HuH-7 (cell line): ENCODE measurements at regions not wholly inside any gene's neighbourhood (a gene's known extent, or its start where the extent isn't known, plus 50 kb on each side); places are given as distances from the start of the nearest gene placed in this dataset.
"Not testable (repeated sequence)": the region's sequence is repeated elsewhere in the genome, so short reads cannot be mapped to it uniquely, and the experiment has no call there.

ENCODE experiments used
- DNase-seq: peaks from one replicate; pipeline ENCODE4 v3.0.0; 2011; ENCODE audit warnings: low spot score

GRCh38 chr13:46466074-46466473, 79.0 kb upstream of the RUBCNL start:
- DNase-seq: not testable (repeated sequence)

- DNase-seq: no peak
Observed at GRCh38 chr13:46463719-46464118, 76.7 kb upstream of the RUBCNL start.

DNA sequence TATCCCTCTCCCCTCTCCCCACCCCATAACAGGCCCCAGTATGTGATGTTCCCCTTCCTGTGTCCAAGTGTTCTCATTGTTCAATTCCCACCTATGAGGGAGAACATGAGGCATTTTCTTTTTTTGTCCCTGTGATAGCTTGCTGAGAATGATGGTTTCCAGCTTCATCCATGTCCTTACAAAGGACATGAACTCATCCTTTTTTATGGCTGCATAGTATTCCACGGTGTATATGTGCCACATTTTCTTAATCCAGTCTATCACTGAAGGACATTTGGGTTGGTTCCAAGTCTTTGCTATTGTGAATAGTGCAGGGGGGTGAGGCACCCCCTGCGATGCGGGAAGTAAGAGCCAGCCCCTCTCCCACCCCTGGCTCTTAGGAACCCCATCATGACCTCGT, 73.2 kb upstream of the RUBCNL start:
- DNase-seq: not testable (repeated sequence)

GRCh38 chr13:46457255-46457654, 70.2 kb upstream of the RUBCNL start:
- not testable (repeated sequence) for DNase-seq

DNA sequence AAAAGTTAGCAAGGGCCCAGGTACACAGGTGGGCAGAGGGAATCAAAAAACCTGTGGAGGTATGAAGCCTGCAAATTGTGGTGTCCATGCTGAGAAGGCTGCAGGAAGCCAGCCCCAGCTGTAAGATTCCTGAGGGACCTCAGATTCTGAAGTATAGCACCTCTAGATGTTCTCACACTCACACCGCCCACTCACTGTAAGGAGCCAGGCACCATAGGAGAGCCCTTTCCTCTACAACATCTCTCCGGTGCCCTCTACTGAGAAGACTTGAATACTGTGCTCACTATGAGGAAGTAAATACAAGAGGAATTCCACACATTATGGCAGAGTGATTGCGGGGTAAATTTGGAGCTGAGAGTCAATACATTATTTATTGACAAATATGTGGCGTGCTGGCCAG, 68.9 kb upstream of the RUBCNL start:
- DNase-seq: peak; percentile 29

GRCh38 chr13:46451145-46451544, 64.1 kb upstream of the RUBCNL start:
- DNase-seq: not testable (repeated sequence)

DNA sequence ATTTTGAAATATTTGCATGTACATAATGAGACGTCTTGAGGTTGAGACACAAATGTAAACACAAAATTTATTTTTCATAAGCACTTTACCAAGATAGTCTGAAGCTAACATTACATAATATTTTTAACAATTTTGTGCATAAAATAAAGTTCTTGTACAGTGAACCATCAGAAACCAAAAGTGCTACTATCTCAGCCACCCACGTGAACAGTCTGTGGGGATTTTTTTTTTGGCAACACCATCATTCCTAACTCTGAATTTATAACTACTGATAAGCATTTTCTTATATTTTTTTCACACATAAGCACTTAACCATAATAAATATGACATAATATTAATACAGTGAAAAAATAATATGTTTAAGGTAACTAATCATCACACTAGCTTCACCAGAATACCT, 62.9 kb upstream of the RUBCNL start:
- not testable (repeated sequence) for DNase-seq

GRCh38 chr13:46448148-46448547, 61.1 kb upstream of the RUBCNL start:
- not testable (repeated sequence) for DNase-seq

DNA sequence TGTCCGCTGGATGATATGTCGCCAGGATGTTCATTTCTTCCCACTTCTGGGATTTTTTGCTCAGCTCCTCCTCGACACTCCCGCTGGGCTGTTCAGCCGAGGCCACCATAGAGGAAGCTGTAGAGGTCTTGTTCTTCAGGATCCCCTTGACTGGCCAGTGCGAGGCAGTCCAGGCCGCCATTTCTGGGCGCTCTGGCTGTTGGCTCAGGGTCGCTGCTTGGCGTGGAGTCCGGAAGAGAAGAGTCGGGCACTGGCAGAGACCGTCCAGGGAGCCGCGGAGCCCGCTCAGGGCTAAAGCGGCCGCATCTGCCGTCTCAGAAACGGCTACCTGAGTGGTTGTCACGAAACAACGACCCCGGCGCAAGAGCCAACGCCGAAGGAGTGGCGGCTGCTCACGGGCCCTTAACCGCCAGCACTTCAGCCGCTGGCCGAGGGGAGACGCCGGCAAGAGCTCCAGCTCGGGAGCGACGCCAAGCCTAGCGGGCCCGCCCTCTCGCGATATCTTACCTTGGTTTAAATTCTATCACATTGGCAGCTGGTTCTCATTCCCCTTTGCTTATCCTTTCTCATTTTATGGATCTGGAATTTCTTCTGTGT, 50.9 kb upstream of the RUBCNL start:
- DNase-seq: peak; percentile 29
